Skeletal muscle satellite cell (primary cell): ENCODE measurements at regions not wholly inside any gene's neighbourhood (a gene's known extent, or its start where the extent isn't known, plus 50 kb on each side); places are given as distances from the start of the nearest gene placed in this dataset.
"Not testable (repeated sequence)": the region's sequence is repeated elsewhere in the genome, so short reads cannot be mapped to it uniquely, and the experiment has no call there.

Experiments used
- H3K27me3 ChIP-seq: 2 replicates; pipeline ENCODE4 v1.7.0; 2013; ENCODE audit warnings: low read length; ENCODE audit not compliant: control insufficient read depth, insufficient read depth
- H3K36me3 ChIP-seq: 2 replicates; pipeline ENCODE4 v1.7.0; 2013; ENCODE audit warnings: mild to moderate bottlenecking, control low read depth, low read length; ENCODE audit not compliant: insufficient read depth
- H3K4me1 ChIP-seq: 2 replicates; pipeline ENCODE4 v1.7.0; 2013; ENCODE audit warnings: low read length; ENCODE audit not compliant: control insufficient read depth, insufficient read depth
- H3K4me2 ChIP-seq: 2 replicates; pipeline ENCODE4 v1.7.0; 2013; ENCODE audit warnings: mild to moderate bottlenecking, low read length
- H3K4me3 ChIP-seq: 2 replicates; pipeline ENCODE4 v1.7.0; 2013; ENCODE audit warnings: low read length
- H3K9ac ChIP-seq: 2 replicates; pipeline ENCODE4 v1.7.0; 2013; ENCODE audit warnings: mild to moderate bottlenecking, low read depth, low read length, moderate library complexity
- H3K9me3 ChIP-seq: replicated peaks from 2 replicates; pipeline ENCODE4 v1.7.0; 2013; ENCODE audit warnings: mild to moderate bottlenecking, control low read depth, low read length

- Histone ChIP-seq H3K9ac (no peak overlapping the region), H3K36me3 (no peaks in the 10 kb centered on the region), H3K27me3 (no peaks in the 10 kb centered on the region), H3K4me1 (no peaks in the 10 kb centered on the region), H3K9me3 (no peaks in the 10 kb centered on the region), H3K4me2 (no peak overlapping the region), H3K4me3 (no peak overlapping the region)
Observed at GRCh38 chr3:16675805-16676204, 70.6 kb upstream of the DAZL start.

GRCh38 chr3:16686679-16687078 lies 81.5 kb upstream of the DAZL start:
- peaks cover 7% of the 10 kb centered on the region for H3K27me3 ChIP-seq
- no peaks in the 10 kb centered on the region for H3K9me3 ChIP-seq

GRCh38 chr3:16687221-16687620 lies 82.0 kb upstream of the DAZL start:
- H3K36me3 ChIP-seq = no peaks in the 10 kb centered on the region
- no peaks in the 10 kb centered on the region for H3K4me1 ChIP-seq
- no peak overlapping the region for H3K9ac ChIP-seq
- no peak overlapping the region for H3K4me3 ChIP-seq
- H3K4me2 ChIP-seq = no peak overlapping the region
- H3K27me3 ChIP-seq = peaks cover 7% of the 10 kb centered on the region
- no peaks in the 10 kb centered on the region for H3K9me3 ChIP-seq

More at GRCh38 chr3:16686679-16687078, 81.5 kb upstream of the DAZL start:
- H3K36me3 ChIP-seq = no peaks in the 10 kb centered on the region
- no peak overlapping the region for H3K4me3 ChIP-seq
- no peak overlapping the region for H3K4me2 ChIP-seq
- H3K9ac ChIP-seq = no peak overlapping the region
- H3K4me1 ChIP-seq = no peaks in the 10 kb centered on the region

GRCh38 chr3:16692486-16693344 lies 87.5 kb upstream of the DAZL start:
- Histone ChIP-seq H3K4me3 (no peak overlapping the region), H3K9me3 (no peaks in the 10 kb centered on the region), H3K9ac (no peak overlapping the region), H3K4me2 (no peak overlapping the region), H3K4me1 (peaks cover 7% of the 10 kb centered on the region), H3K27me3 (no peaks in the 10 kb centered on the region), H3K36me3 (no peaks in the 10 kb centered on the region)

- Histone ChIP-seq H3K9ac (no peak overlapping the region), H3K27me3 (no peaks in the 10 kb centered on the region), H3K36me3 (no peaks in the 10 kb centered on the region), H3K9me3 (no peaks in the 10 kb centered on the region), H3K4me2 (no peak overlapping the region), H3K4me3 (no peak overlapping the region), H3K4me1 (peaks cover 9% of the 10 kb centered on the region)
Observed at GRCh38 chr3:16693820-16694219, 88.6 kb upstream of the DAZL start.

- no peaks in the 10 kb centered on the region for H3K9me3 ChIP-seq
- no peaks in the 10 kb centered on the region for H3K36me3 ChIP-seq
- no peak overlapping the region for H3K4me2 ChIP-seq
- H3K9ac ChIP-seq = no peak overlapping the region
- H3K4me1 ChIP-seq = peaks cover 9% of the 10 kb centered on the region
- no peaks in the 10 kb centered on the region for H3K27me3 ChIP-seq
- no peak overlapping the region for H3K4me3 ChIP-seq
Observed at GRCh38 chr3:16695710-16696109, 90.5 kb upstream of the DAZL start.

GRCh38 chr3:16697443-16698147 lies 92.4 kb upstream of the DAZL start:
- Histone ChIP-seq H3K4me1 (peaks cover 9% of the 10 kb centered on the region), H3K9ac (no peak overlapping the region), H3K4me3 (no peak overlapping the region), H3K9me3 (no peaks in the 10 kb centered on the region), H3K36me3 (no peaks in the 10 kb centered on the region), H3K4me2 (no peak overlapping the region), H3K27me3 (no peaks in the 10 kb centered on the region)

- Histone ChIP-seq H3K4me1 (peaks cover 8% of the 10 kb centered on the region), H3K9ac (no peak overlapping the region), H3K4me2 (no peak overlapping the region), H3K4me3 (no peak overlapping the region), H3K27me3 (no peaks in the 10 kb centered on the region), H3K9me3 (no peaks in the 10 kb centered on the region), H3K36me3 (no peaks in the 10 kb centered on the region)
Observed at GRCh38 chr3:16700651-16701050, 95.4 kb upstream of the DAZL start.

- no peak overlapping the region for H3K9ac ChIP-seq
- no peaks in the 10 kb centered on the region for H3K9me3 ChIP-seq
- H3K4me3 ChIP-seq = no peak overlapping the region
- no peaks in the 10 kb centered on the region for H3K36me3 ChIP-seq
- H3K27me3 ChIP-seq = no peaks in the 10 kb centered on the region
- H3K4me2 ChIP-seq = no peak overlapping the region
- no peaks in the 10 kb centered on the region for H3K4me1 ChIP-seq
Observed at GRCh38 chr3:16704941-16705340, 99.7 kb upstream of the DAZL start.

- no peaks in the 10 kb centered on the region for H3K36me3 ChIP-seq
- H3K4me2 ChIP-seq = no peak overlapping the region
- no peak overlapping the region for H3K9ac ChIP-seq
- H3K4me1 ChIP-seq = no peaks in the 10 kb centered on the region
- H3K4me3 ChIP-seq = no peak overlapping the region
- H3K27me3 ChIP-seq = no peaks in the 10 kb centered on the region
- H3K9me3 ChIP-seq = no peaks in the 10 kb centered on the region
Observed at GRCh38 chr3:16707260-16707659, 102.0 kb upstream of the DAZL start.

GRCh38 chr3:16708285-16708684 lies 103.1 kb upstream of the DAZL start:
- no peaks in the 10 kb centered on the region for H3K27me3 ChIP-seq
- no peaks in the 10 kb centered on the region for H3K4me1 ChIP-seq
- H3K4me3 ChIP-seq = no peak overlapping the region
- H3K36me3 ChIP-seq = no peaks in the 10 kb centered on the region
- H3K4me2 ChIP-seq = no peak overlapping the region
- no peak overlapping the region for H3K9ac ChIP-seq
- H3K9me3 ChIP-seq = no peaks in the 10 kb centered on the region

- not testable (repeated sequence) for H3K36me3 ChIP-seq, H3K27me3 ChIP-seq, H3K9me3 ChIP-seq, H3K4me2 ChIP-seq, H3K4me3 ChIP-seq, H3K9ac ChIP-seq, H3K4me1 ChIP-seq
Observed at GRCh38 chr3:16711691-16712090, 106.5 kb upstream of the DAZL start.
